Activated naive CD4-positive, alpha-beta T cell treated with anti-CD3 and anti-CD28 coated beads for 36 hours (primary cell): ENCODE measurements at regions not wholly inside any gene's neighbourhood (a gene's known extent, or its start where the extent isn't known, plus 50 kb on each side); places are given as distances from the start of the nearest gene placed in this dataset.

ENCODE experiments used
- CTCF ChIA-PET: fragments of 350-600 bp; sonication (Branson Sonifier 250); formaldehyde crosslinking; loops from one replicate; lab custom pipeline; 2021; ENCODE audit warnings: antibody characterized with exemption; lab: Charles Lee
- DNase-seq: peaks from one replicate; pipeline ENCODE4 v3.0.0-alpha.2; 2020
- H3K27ac Mint-ChIP-seq: one replicate; pipeline ENCODE4 v1.8.0; 2021; ENCODE audit warnings: mild to moderate bottlenecking, mixed read lengths
- H3K27me3 Mint-ChIP-seq: one replicate; pipeline ENCODE4 v1.8.0; 2021; ENCODE audit warnings: low read depth, mixed read lengths
- H3K36me3 Mint-ChIP-seq: one replicate; pipeline ENCODE4 v1.8.0; 2021; ENCODE audit warnings: low read depth, mixed read lengths
- H3K4me1 Mint-ChIP-seq: one replicate; pipeline ENCODE4 v1.8.0; 2021; ENCODE audit warnings: low read depth, mixed read lengths
- H3K4me3 Mint-ChIP-seq: one replicate; pipeline ENCODE4 v1.8.0; 2021; ENCODE audit warnings: mild to moderate bottlenecking, moderate library complexity, mixed read lengths
- H3K9me3 Mint-ChIP-seq: one replicate; pipeline ENCODE4 v1.8.0; 2021; ENCODE audit warnings: mixed read lengths
- intact Hi-C: fragments of 100-400 bp; cut with micrococcal nuclease; formaldehyde crosslinking; loops from one replicate; pipeline ENCODE4 v1.15.1; 2023

DNA sequence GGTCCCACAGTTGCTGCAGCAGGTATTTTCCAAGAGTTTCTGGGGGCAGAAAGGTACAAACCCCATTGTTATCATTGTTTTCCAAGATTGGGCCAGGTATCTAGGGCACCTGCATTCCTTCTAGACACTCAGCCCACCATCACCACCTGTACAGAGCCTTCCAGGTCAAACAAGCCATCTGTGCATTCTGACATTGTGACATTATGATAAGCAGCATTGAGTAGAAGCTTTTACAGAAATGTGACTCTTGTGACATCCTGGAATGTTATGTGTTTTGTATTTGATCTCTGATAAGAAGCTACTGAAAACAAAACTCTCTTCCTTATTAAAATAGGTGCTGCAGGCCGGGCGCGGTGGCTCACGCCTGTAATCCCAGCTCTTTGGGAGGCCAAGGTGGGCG lies 128.1 kb upstream of the CCN2 start:
- Mint-ChIP-seq H3K27ac (no peak overlapping the region), H3K27me3 (peaks cover 4% of the 10 kb centered on the region), H3K36me3 (no peaks in the 10 kb centered on the region), H3K4me3 (no peak overlapping the region), H3K4me1 (no peaks in the 10 kb centered on the region), H3K9me3 (no peaks in the 10 kb centered on the region)
- DNase-seq, result no peak
- CTCF ChIA-PET, result no interaction called here
- intact Hi-C loops, result no loop called here

DNA sequence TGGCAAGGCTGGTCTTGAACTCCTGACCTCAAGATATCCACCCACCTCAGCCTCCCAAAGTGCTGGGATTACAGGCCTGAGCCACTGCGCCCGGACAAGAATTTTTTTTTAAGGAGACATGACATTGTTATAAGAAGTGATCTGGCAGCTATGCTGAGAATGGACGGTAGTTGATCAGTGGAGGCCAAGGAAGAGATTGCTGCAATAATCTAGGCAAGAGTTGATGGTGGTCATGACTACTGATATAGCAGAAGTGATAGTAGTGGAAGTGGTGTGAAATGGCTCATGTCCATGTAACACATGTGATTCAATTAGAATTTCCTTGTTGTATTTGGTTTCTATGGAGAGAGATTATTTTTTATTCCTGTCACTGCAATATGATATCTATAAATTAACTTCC lies 125.3 kb upstream of the CCN2 start:
- Mint-ChIP-seq H3K27ac (no peak overlapping the region), H3K4me3 (no peak overlapping the region), H3K36me3 (no peaks in the 10 kb centered on the region), H3K27me3 (no peaks in the 10 kb centered on the region), H3K4me1 (no peaks in the 10 kb centered on the region), H3K9me3 (no peaks in the 10 kb centered on the region)
- intact Hi-C loops, result no loop called here
- CTCF ChIA-PET, result no interaction called here
- no peak for DNase-seq

DNA sequence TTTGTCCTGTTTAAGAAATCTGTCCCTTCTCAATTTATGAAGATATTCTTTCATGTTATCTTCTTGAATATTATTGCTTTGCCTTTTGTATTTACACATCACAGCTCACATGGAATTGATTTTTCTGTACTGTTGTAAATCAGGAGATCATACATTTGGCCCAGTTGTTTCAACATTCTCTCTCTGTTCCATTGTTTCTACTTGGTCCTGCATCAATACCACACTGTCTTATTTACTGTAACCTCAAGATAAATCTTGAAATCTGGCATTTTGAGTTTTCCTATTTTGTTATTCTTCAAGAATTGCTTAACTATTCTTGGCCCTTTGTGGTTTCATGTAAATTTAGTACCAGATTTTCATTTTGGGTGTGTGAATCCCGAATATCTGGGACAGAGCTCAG lies 121.7 kb upstream of the CCN2 start:
- Mint-ChIP-seq H3K4me1 (no peaks in the 10 kb centered on the region), H3K27ac (no peak overlapping the region), H3K4me3 (no peak overlapping the region), H3K36me3 (no peaks in the 10 kb centered on the region), H3K27me3 (no peaks in the 10 kb centered on the region), H3K9me3 (no peaks in the 10 kb centered on the region)
- intact Hi-C loops, result no loop called here
- DNase-seq, result no peak
- CTCF ChIA-PET, result no interaction called here

DNA sequence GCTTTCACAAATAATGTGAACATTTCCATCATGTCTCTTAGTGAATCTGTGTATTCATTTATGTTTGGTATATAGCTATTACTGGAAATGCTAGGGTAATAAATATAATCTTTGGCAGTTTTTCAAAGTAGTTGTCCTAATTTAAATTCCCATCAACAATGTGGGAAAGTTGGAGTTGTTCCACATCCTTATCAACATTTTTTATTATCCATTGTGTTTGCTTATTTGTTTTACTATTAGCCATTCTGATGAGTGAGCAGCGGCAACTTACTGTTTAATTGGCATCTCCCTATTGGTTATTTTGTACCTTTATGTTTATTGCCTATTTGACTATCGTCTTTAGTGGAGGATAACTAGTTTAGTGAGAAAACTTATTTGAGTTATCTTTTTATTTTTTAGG lies 121.1 kb upstream of the CCN2 start:
- Mint-ChIP-seq H3K27ac (no peak overlapping the region), H3K4me1 (no peaks in the 10 kb centered on the region), H3K4me3 (no peak overlapping the region), H3K36me3 (no peaks in the 10 kb centered on the region), H3K27me3 (no peaks in the 10 kb centered on the region), H3K9me3 (no peaks in the 10 kb centered on the region)
- DNase-seq, result no peak
- intact Hi-C loops, result no loop called here
- CTCF ChIA-PET, result no interaction called here

DNA sequence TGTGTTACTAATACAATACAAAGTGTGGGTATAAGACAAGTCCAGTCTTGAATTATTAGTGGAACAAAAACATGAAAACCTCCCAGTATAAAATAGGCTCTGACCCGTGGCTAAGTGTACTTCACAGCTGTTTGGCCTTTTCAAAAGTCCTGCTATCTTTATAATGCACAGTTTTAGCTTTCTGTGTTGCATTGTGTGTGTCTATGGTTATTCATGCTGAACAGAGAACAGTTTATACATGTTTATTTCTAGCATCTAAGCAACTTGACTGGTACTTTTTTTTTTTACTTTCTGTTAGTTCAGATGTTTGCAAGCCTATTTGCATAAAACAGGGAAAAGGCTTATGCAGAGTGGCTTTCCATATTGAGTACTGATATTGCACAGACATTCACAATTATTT lies 119.2 kb upstream of the CCN2 start:
- no peak overlapping the region for H3K27ac Mint-ChIP-seq
- CTCF ChIA-PET, result no interaction called here
- H3K4me3 Mint-ChIP-seq, result no peak overlapping the region
- DNase-seq, result no peak
- H3K27me3 Mint-ChIP-seq, result no peaks in the 10 kb centered on the region
- intact Hi-C loops, result no loop called here
- H3K36me3 Mint-ChIP-seq, result no peaks in the 10 kb centered on the region
- H3K9me3 Mint-ChIP-seq, result no peaks in the 10 kb centered on the region
- no peaks in the 10 kb centered on the region for H3K4me1 Mint-ChIP-seq

DNA sequence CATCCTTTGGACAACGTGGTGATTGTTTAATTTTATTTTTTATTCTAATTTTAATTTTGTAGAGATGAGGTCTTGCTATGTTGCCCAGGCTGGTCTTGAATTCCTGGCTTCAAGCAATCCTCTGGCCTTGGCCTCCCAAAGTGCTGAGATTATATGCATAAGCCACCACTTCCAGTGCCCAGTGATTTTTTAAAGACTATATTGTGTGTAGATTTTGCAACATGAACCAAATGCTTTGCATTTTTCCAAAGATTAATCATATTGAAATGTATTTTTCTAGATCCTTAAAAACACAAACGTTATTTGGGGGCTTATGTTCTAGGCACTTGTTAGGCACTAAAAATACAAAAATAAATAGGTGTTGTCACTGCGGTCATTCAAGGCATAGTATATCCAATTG lies 117.6 kb upstream of the CCN2 start:
- intact Hi-C loops, result no loop called here
- no peak overlapping the region for H3K4me3 Mint-ChIP-seq
- no peaks in the 10 kb centered on the region for H3K4me1 Mint-ChIP-seq
- no peaks in the 10 kb centered on the region for H3K9me3 Mint-ChIP-seq
- DNase-seq, result no peak
- H3K27ac Mint-ChIP-seq, result no peak overlapping the region
- CTCF ChIA-PET, result no interaction called here
- no peaks in the 10 kb centered on the region for H3K27me3 Mint-ChIP-seq
- H3K36me3 Mint-ChIP-seq, result no peaks in the 10 kb centered on the region

DNA sequence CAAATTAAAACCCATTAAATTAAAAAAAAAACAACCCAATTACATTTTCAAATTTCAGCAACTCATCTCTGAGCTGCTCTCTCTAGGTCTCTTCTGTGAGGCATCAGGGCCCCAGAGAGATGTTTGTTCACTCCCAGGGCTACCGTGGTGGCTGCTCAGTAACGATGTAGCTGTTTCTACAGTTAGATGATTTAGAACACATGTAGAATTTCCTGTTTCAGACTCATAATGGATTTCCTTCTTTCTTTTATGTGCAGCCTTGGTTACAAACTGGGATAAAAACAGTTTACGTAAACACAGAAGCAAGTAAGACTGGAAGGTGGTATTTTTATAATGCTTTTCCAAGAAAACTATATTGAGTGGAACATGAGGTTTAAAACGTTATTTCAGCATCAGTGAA lies 116.1 kb upstream of the CCN2 start:
- H3K4me1 Mint-ChIP-seq, result no peaks in the 10 kb centered on the region

DNA sequence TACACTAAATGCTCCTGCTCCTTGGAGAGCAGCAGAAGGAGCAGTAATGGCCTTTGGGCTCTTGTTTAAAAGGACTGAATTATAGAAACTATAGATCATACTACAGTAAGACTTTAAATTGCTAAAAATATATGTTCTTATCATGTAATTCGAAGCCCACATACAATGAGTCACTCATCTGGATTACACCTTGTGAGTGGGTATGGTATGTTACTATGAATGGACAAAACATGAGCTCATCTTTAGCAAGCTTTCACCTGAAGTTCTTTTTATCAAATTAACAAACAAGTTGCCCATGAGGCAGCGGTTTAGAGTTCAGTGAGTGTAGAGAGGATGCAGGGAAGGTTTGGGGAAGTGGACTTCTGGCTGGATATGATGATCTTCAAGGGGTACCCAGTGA lies 114.4 kb upstream of the CCN2 start:
- CTCF ChIA-PET, result no interaction called here
- no peak for DNase-seq
- Mint-ChIP-seq H3K36me3 (no peaks in the 10 kb centered on the region), H3K27me3 (no peaks in the 10 kb centered on the region), H3K27ac (no peak overlapping the region), H3K4me3 (no peak overlapping the region), H3K4me1 (no peaks in the 10 kb centered on the region), H3K9me3 (no peaks in the 10 kb centered on the region)
- intact Hi-C loops, result no loop called here

More for the DNA sequence above, 116.1 kb upstream of the CCN2 start:
- no peak overlapping the region for H3K4me3 Mint-ChIP-seq
- intact Hi-C loops, result no loop called here
- H3K36me3 Mint-ChIP-seq, result no peaks in the 10 kb centered on the region
- CTCF ChIA-PET, result no interaction called here
- no peak overlapping the region for H3K27ac Mint-ChIP-seq
- no peak for DNase-seq
- no peaks in the 10 kb centered on the region for H3K9me3 Mint-ChIP-seq
- no peaks in the 10 kb centered on the region for H3K27me3 Mint-ChIP-seq

DNA sequence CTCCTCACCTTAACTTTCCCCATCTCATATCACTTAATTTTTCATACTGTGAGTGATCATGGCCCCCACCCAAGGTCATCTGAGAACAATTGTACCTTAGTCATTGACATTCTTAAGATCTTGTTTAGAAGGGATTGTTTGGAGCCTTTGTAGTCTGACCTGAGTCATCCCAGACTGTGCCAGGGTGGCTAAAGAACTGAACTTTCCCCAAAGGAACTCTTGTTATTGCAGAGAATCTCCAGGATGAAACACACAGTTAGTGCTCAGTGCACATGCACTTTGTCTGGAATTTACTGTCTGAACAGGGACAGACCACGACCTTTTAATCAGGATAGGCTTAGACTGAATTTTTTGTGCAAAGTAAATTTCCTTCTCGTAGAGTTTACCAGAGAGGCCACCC lies 112.6 kb upstream of the CCN2 start:
- Mint-ChIP-seq H3K4me3 (no peak overlapping the region), H3K4me1 (no peaks in the 10 kb centered on the region), H3K36me3 (no peaks in the 10 kb centered on the region), H3K27me3 (no peaks in the 10 kb centered on the region), H3K9me3 (no peaks in the 10 kb centered on the region), H3K27ac (no peak overlapping the region)
- no peak for DNase-seq
- intact Hi-C loops, result no loop called here
- CTCF ChIA-PET, result no interaction called here

DNA sequence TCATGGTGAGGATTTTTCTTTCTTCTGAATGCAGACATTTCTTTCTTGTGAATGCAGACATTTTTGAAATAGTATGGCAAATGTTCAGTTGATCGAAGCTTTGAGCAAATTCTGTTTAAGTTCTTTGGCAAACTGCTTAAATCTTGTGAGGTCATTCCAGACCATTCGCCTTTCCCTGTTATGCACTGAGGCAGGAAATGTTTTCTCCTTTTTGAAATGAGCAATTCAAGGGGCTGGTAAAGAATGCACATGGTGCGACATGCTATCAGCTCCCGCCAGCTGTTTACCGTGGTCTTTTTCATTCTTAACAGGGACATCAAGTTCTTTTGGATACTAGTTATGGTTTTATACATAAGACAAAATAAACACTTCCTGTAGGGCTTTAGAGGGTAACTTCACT lies 112.0 kb upstream of the CCN2 start:
- Mint-ChIP-seq H3K9me3 (no peaks in the 10 kb centered on the region), H3K27me3 (no peaks in the 10 kb centered on the region), H3K4me3 (no peak overlapping the region), H3K4me1 (no peaks in the 10 kb centered on the region), H3K36me3 (no peaks in the 10 kb centered on the region), H3K27ac (no peak overlapping the region)
- intact Hi-C loops, result no loop called here
- CTCF ChIA-PET, result no interaction called here
- no peak for DNase-seq

DNA sequence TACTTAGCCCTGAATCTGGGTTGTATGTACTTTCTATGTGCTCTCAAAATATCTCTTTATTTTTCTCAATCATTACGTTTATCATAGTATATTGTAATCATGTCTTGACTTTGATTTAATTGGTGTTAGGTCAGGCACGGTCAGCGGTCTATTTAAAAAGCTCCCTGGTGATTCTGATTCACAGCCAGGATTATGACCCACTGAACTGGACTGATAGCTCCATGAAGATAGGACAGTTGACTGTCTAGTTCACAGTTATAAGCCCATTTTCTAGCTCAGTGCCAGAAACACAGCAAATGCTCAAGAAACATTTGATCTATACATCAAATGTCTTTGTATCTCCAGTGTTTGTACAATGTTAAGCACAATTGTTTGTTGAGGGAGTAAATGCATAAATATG lies 111.5 kb upstream of the CCN2 start:
- H3K36me3 Mint-ChIP-seq, result no peaks in the 10 kb centered on the region
- CTCF ChIA-PET, result no interaction called here
- intact Hi-C loops, result no loop called here

DNA sequence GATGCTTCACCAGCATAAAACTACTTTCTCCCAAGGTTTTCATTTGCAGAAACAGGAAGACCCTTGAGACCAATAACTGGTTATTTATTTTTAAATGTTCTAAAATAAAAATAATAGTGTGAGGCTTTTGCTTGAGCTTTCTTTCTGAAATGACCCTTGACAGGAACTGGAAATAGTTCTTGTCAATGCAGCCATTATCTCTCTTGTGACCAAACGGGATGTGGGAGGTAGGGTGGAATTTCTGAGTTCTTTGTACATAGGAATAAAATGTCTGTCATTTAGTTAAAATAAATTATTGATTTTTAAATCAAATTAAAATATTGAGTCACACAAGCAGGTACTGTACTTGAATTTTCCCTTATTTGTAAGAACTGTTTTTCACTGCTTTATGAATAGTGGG lies 110.2 kb upstream of the CCN2 start:
- Mint-ChIP-seq H3K27me3 (no peaks in the 10 kb centered on the region), H3K27ac (no peak overlapping the region), H3K4me1 (no peaks in the 10 kb centered on the region), H3K36me3 (no peaks in the 10 kb centered on the region), H3K9me3 (peaks cover 4% of the 10 kb centered on the region), H3K4me3 (no peak overlapping the region)
- CTCF ChIA-PET, result interaction anchor here (1.3 kb wide), 1 partner anchor 13 kb away, joined by 3 read pairs; no protein-coding TSS in a partner anchor
- intact Hi-C loops, result no loop called here
- no peak for DNase-seq

More for the DNA sequence above, 111.5 kb upstream of the CCN2 start:
- DNase-seq, result no peak
- Mint-ChIP-seq H3K4me1 (no peaks in the 10 kb centered on the region), H3K9me3 (no peaks in the 10 kb centered on the region), H3K27me3 (no peaks in the 10 kb centered on the region), H3K4me3 (no peak overlapping the region), H3K27ac (no peak overlapping the region)

DNA sequence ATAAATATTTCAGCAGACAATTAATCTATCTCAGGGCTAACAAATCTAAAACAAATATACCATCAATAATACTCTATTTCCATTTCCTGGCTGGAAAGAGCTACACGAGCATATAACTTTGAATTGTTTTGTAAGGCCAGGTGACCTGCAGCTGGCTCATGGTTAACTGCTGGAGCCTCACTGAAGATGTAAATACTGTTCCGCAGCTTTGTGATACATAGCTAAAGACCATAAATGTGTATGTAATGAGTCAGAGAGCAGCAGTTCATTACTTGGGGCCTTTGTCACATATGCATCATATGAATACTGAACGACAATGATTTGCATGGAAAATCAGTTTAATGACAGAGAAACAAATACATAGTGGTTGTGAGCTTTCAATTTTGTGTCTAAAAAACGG lies 109.4 kb upstream of the CCN2 start:
- Mint-ChIP-seq H3K4me3 (no peak overlapping the region), H3K4me1 (no peaks in the 10 kb centered on the region), H3K27ac (no peak overlapping the region), H3K27me3 (no peaks in the 10 kb centered on the region), H3K9me3 (peaks cover 6% of the 10 kb centered on the region), H3K36me3 (no peaks in the 10 kb centered on the region)
- CTCF ChIA-PET, result interaction anchor here (1.3 kb wide), 1 partner anchor 12 kb away, joined by 3 read pairs; no protein-coding TSS in a partner anchor
- intact Hi-C loops, result no loop called here
- no peak for DNase-seq

DNA sequence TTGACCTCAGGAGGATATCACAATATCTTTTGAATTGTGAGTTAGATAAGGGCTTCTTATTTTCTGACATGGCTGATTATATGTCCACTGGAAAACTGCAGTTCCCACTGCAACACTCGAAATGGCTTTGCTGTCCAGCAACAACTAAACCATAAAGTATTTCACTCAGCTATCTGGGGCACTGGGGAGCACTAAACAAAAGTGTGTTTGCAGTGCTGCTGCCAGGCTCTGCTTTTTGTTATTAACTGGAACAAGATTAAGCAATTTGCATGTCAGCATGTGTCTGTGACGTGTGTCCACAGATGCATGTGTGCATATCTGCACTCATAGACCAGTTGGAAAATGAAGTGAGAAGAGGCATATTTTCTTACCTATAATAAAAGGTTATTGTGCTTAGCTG lies 107.8 kb upstream of the CCN2 start:
- intact Hi-C loops, result no loop called here
- Mint-ChIP-seq H3K4me3 (no peak overlapping the region), H3K4me1 (no peaks in the 10 kb centered on the region), H3K36me3 (no peaks in the 10 kb centered on the region), H3K27me3 (no peaks in the 10 kb centered on the region), H3K27ac (no peak overlapping the region), H3K9me3 (peaks cover 9% of the 10 kb centered on the region)
- no peak for DNase-seq
- CTCF ChIA-PET, result interaction anchor here (0.7 kb wide), 1 partner anchor 160 kb away, joined by 3 read pairs; no protein-coding TSS in a partner anchor
